ENCODE measurements at regions not wholly inside any gene's neighbourhood (a gene's known extent, or its start where the extent isn't known, plus 50 kb on each side); places are given as distances from the start of the nearest gene placed in this dataset.

DNA sequence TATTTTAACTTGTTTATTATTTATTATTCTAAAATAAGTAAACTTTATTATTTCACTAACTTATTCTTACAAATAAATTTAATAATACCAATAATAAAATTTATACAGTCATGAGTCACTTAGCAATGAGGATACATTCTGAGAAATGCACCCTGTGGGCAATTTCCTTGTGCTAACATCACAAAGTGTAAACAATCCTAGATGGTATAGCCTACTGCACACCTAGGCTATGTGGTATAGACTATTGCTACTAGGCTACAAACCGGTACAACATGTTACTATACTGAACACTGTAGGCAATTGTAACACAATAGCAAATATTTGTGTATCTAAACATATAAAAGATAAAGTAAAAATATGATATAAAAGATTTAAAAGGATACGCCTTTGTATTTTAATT, 479.5 kb downstream of the EPHA5 start:
- TF ChIP-seq TAF1 (IDR thresholded peaks at IDR 0.05; ENCODE audit: low read depth), result no peak
- TF ChIP-seq CEBPB (IDR thresholded peaks at IDR 0.05), result no peak
- TF ChIP-seq RAD21 (IDR thresholded peaks at IDR 0.05; ENCODE audit: low read depth), result no peak
- no peak for TF ChIP-seq YY1 (IDR thresholded peaks at IDR 0.05; ENCODE audit: low read depth)
- no peak for TF ChIP-seq EP300 (IDR thresholded peaks at IDR 0.05; ENCODE audit: borderline replicate concordance)
- no peak for TF ChIP-seq NFIC (IDR thresholded peaks at IDR 0.05)
